HG03575 (cell line): ENCODE measurements at regions not wholly inside any gene's neighbourhood (a gene's known extent, or its start where the extent isn't known, plus 50 kb on each side); places are given as distances from the start of the nearest gene placed in this dataset.
"Not testable (repeated sequence)": the region's sequence is repeated elsewhere in the genome, so short reads cannot be mapped to it uniquely, and the experiment has no call there.

Source experiments
- ATAC-seq: cut with Tn5 transposase; IDR thresholded peaks from one replicate; pipeline ENCODE4 v1.9.1; 2021; ENCODE audit not compliant: unreplicated experiment, insufficient number of reproducible peaks, low FRiP score; ENCODE audit errors: extremely low read depth

GRCh38 chr4:186812592-186812991, 88.9 kb upstream of the FAT1 start:
- no peak for ATAC-seq

GRCh38 chr4:186813377-186814068, 89.9 kb upstream of the FAT1 start:
- no peak for ATAC-seq

- no peak for ATAC-seq
These were observed 90.9 kb upstream of the FAT1 start for GRCh38 chr4:186814535-186815070.

GRCh38 chr4:186819342-186820086, 95.9 kb upstream of the FAT1 start:
- ATAC-seq = no peak

GRCh38 chr4:186820391-186820891, 96.8 kb upstream of the FAT1 start:
- ATAC-seq = no peak

- ATAC-seq = no peak
These were observed 100.3 kb upstream of the FAT1 start for GRCh38 chr4:186823989-186824388.

GRCh38 chr4:186825069-186825468, 101.4 kb upstream of the FAT1 start:
- ATAC-seq = no peak

- no peak for ATAC-seq
These were observed 102.3 kb upstream of the FAT1 start for GRCh38 chr4:186826006-186826405.

GRCh38 chr4:186826846-186827533, 103.3 kb upstream of the FAT1 start:
- ATAC-seq = no peak

GRCh38 chr4:186827534-186827897, 103.9 kb upstream of the FAT1 start:
- no peak for ATAC-seq

- ATAC-seq = no peak
These were observed 105.4 kb upstream of the FAT1 start for GRCh38 chr4:186829097-186829496.

GRCh38 chr4:186829740-186830449, 106.2 kb upstream of the FAT1 start:
- no peak for ATAC-seq

GRCh38 chr4:186831574-186831973, 107.9 kb upstream of the FAT1 start:
- ATAC-seq = no peak

GRCh38 chr4:186832906-186833305, 109.2 kb upstream of the FAT1 start:
- no peak for ATAC-seq

GRCh38 chr4:186837463-186837862, 113.8 kb upstream of the FAT1 start:
- not testable (repeated sequence) for ATAC-seq

- ATAC-seq = no peak
These were observed 114.6 kb upstream of the FAT1 start for GRCh38 chr4:186838295-186838694.

- peak; percentile 97 for ATAC-seq
These were observed 115.7 kb upstream of the FAT1 start for GRCh38 chr4:186839122-186840037.

GRCh38 chr4:186840222-186840701, 116.6 kb upstream of the FAT1 start:
- ATAC-seq = no peak
